Keratinocyte (primary cell): ENCODE measurements at regions not wholly inside any gene's neighbourhood (a gene's known extent, or its start where the extent isn't known, plus 50 kb on each side); places are given as distances from the start of the nearest gene placed in this dataset.

Experiments
- DNase-seq: peaks from one replicate; pipeline ENCODE4 v3.0.0-alpha.2; 2011; ENCODE audit warnings: low read depth, missing footprints, low spot score
- FAIRE-seq: peaks from 2 replicates; lab custom pipeline; 2011; peaks lifted over from hg19 to GRCh38; lab: Jason Lieb, UNC
- H2AFZ ChIP-seq: 2 replicates; pipeline ENCODE4 v1.6.0; 2012; ENCODE audit warnings: low read length, control low read depth, inconsistent platforms; ENCODE audit not compliant: control insufficient read depth
- H3K27ac ChIP-seq: 2 replicates; pipeline ENCODE4 v1.5.1; 2011; ENCODE audit warnings: low read length; ENCODE audit not compliant: control insufficient read depth, insufficient read depth
- H3K27me3 ChIP-seq: 3 replicates; pipeline ENCODE4 v1.6.0; 2011; ENCODE audit warnings: low read length; ENCODE audit not compliant: control insufficient read depth, insufficient read depth; ENCODE audit errors: extremely low read depth
- H3K36me3 ChIP-seq, 2 experiments: 2 replicates in 1 of 2; 3 replicates in 1 of 2; pipeline ENCODE4 v1.5.1; 2011; ENCODE audit warnings: low read length in 2 of 2, mild to moderate bottlenecking in 1 of 2; ENCODE audit not compliant: control insufficient read depth in 2 of 2, insufficient read depth in 2 of 2; ENCODE audit errors: extremely low read depth in 1 of 2
- H3K4me1 ChIP-seq: 3 replicates; pipeline ENCODE4 v1.5.1; 2011; ENCODE audit warnings: low read length; ENCODE audit not compliant: control insufficient read depth, insufficient read depth; ENCODE audit errors: extremely low read depth
- H3K4me2 ChIP-seq: 3 replicates; pipeline ENCODE4 v1.6.0; 2011; ENCODE audit warnings: low read depth, low read length; ENCODE audit not compliant: control insufficient read depth, insufficient read depth; ENCODE audit errors: extremely low read depth
- H3K4me3 ChIP-seq, 3 experiments: fragments of 200-600 bp in 1 of 3; sonication (generic) in 1 of 3; 2 replicates in 2 of 3; 3 replicates in 1 of 3; pipeline ENCODE4 v1.5.1; 2011 to 2016; ENCODE audit warnings: low read length in 3 of 3, mild to moderate bottlenecking in 3 of 3, control low read depth in 2 of 3, inconsistent platforms in 1 of 3, low read depth in 1 of 3, mixed read lengths in 1 of 3, mixed run types in 1 of 3, moderate library complexity in 1 of 3; ENCODE audit not compliant: control insufficient read depth in 2 of 3, insufficient read depth in 2 of 3; ENCODE audit errors: extremely low read depth in 1 of 3
- H3K79me2 ChIP-seq: 2 replicates; pipeline ENCODE4 v1.6.0; 2012; ENCODE audit warnings: low read length; ENCODE audit not compliant: control insufficient read depth, insufficient read depth
- H3K9ac ChIP-seq: 3 replicates; pipeline ENCODE4 v1.6.0; 2011; ENCODE audit warnings: low read length; ENCODE audit not compliant: control insufficient read depth, insufficient read depth; ENCODE audit errors: extremely low read depth
- H3K9me1 ChIP-seq: 3 replicates; pipeline ENCODE4 v1.6.0; 2011; ENCODE audit warnings: low read length; ENCODE audit not compliant: control insufficient read depth, insufficient read depth; ENCODE audit errors: extremely low read depth
- H3K9me3 ChIP-seq: 2 replicates; pipeline ENCODE4 v1.5.1; 2012; ENCODE audit warnings: low read depth, low read length; ENCODE audit not compliant: control insufficient read depth
- H4K20me1 ChIP-seq: 3 replicates; pipeline ENCODE4 v1.6.0; 2011; ENCODE audit warnings: low read length; ENCODE audit not compliant: control insufficient read depth, insufficient read depth; ENCODE audit errors: extremely low read depth
- CTCF ChIP-seq, 3 experiments: IDR thresholded peaks in 1 of 3; conservative IDR thresholded peaks in 1 of 3; optimal IDR thresholded peaks in 1 of 3; 2 replicates in 2 of 3; 3 replicates in 1 of 3; pipeline versions ENCODE3 to v1.5.1; 2011; ENCODE audit warnings: low read length in 3 of 3, mild to moderate bottlenecking in 3 of 3, moderate library complexity in 2 of 3, control low read depth in 1 of 3, inconsistent platforms in 1 of 3; ENCODE audit not compliant: insufficient read depth in 2 of 3; ENCODE audit errors: extremely low read depth in 1 of 3
- EZH2 ChIP-seq: IDR thresholded peaks from one replicate; pipeline ENCODE4 v1.6.1; 2012; ENCODE audit warnings: inconsistent platforms, mild to moderate bottlenecking, low read length, moderate library complexity
- dilution Hi-C: fragments of 300-500 bp; cut with MboI; formaldehyde crosslinking; loops from one replicate; pipeline ENCODE4 v1.7.0; 2020; ENCODE audit warnings: low sequenced_read_pairs; ENCODE audit not compliant: extremely low pct_ligation_motif_present

- Histone ChIP-seq H3K9ac (peak overlapping the region; percentile 34), H2AFZ (no peak overlapping the region), H3K9me1 (no peaks in the 10 kb centered on the region), H3K4me1 (peaks cover 36% of the 10 kb centered on the region), H4K20me1 (no peaks in the 10 kb centered on the region), H3K27me3 (no peaks in the 10 kb centered on the region), H3K4me3 (no peak overlapping the region), H3K27ac (peak overlapping the region; percentile 83), H3K79me2 (no peaks in the 10 kb centered on the region), H3K4me2 (peak overlapping the region; percentile 46), H3K9me3 (peaks cover 13% of the 10 kb centered on the region), H3K36me3 (no peaks in the 10 kb centered on the region)
- TF ChIP-seq EZH2 (no peak), CTCF (optimal IDR thresholded peaks at IDR 0.05 in 1 of 3, IDR thresholded peaks at IDR 0.05 in 1 of 3, conservative IDR thresholded peaks at IDR 0.05 in 1 of 3; ENCODE audit: extremely low read depth in 1 of 3, insufficient read depth in 2 of 3, low read length in 3 of 3) (no peak)
- DNase-seq (peak; percentile 94), FAIRE-seq (peak; percentile 96)
- dilution Hi-C loops = no loop called here
These were observed 148.9 kb upstream of the RUNX1 start for GRCh38 chr21:35197992-35198431.

GRCh38 chr21:35197191-35197590 is 148.1 kb upstream of the RUNX1 start:
- Histone ChIP-seq H3K79me2 (no peaks in the 10 kb centered on the region), H2AFZ (no peak overlapping the region), H3K4me2 (no peak overlapping the region), H3K9me3 (peaks cover 13% of the 10 kb centered on the region), H3K4me1 (peaks cover 32% of the 10 kb centered on the region), H3K4me3 (no peak overlapping the region), H3K27me3 (no peaks in the 10 kb centered on the region), H3K36me3 (no peaks in the 10 kb centered on the region), H4K20me1 (no peaks in the 10 kb centered on the region), H3K9me1 (no peaks in the 10 kb centered on the region), H3K27ac (peak overlapping the region; percentile 83), H3K9ac (peak overlapping the region; percentile 24)
- dilution Hi-C loops = no loop called here
- no peak for DNase-seq
- peak; percentile 71 for FAIRE-seq
- TF ChIP-seq EZH2 (no peak), CTCF (optimal IDR thresholded peaks at IDR 0.05 in 1 of 3, IDR thresholded peaks at IDR 0.05 in 1 of 3, conservative IDR thresholded peaks at IDR 0.05 in 1 of 3; ENCODE audit: extremely low read depth in 1 of 3, insufficient read depth in 2 of 3, low read length in 3 of 3) (no peak)
